MCF 10A (cell line): ENCODE measurements at regions not wholly inside any gene's neighbourhood (a gene's known extent, or its start where the extent isn't known, plus 50 kb on each side); places are given as distances from the start of the nearest gene placed in this dataset.

Experiments
- BruUV-seq: library from RNA; stranded (reverse); fragments of 400-500 nt; replicated peaks from 2 replicates; lab custom pipeline; 2021; lab: Mats Ljungman, UMichigan
- CTCF ChIA-PET: fragments of 300-600 bp; sonication (Branson Sonifier 250); formaldehyde crosslinking; extraction: SDS; loops from one replicate; lab custom pipeline; 2021; ENCODE audit warnings: antibody characterized with exemption, inconsistent platforms; lab: Yijun Ruan, JAX
- POLR2A ChIA-PET: fragments of 300-600, 350-650 bp; sonication (Branson Sonifier 250); formaldehyde crosslinking; extraction: SDS; loops from one replicate; lab custom pipeline; 2020; ENCODE audit warnings: antibody characterized with exemption, inconsistent platforms; lab: Yijun Ruan, JAX
- DNase-seq: peaks from one replicate; pipeline ENCODE4 v3.0.0-alpha.2; 2018; ENCODE audit not compliant: unreplicated experiment
- H3K27ac Mint-ChIP-seq: one replicate; pipeline ENCODE4 v1.8.0; 2022; ENCODE audit warnings: mild to moderate bottlenecking, low read depth, mixed read lengths; ENCODE audit not compliant: unreplicated experiment
- H3K27me3 Mint-ChIP-seq: one replicate; pipeline ENCODE4 v1.8.0; 2022; ENCODE audit warnings: mixed read lengths; ENCODE audit not compliant: insufficient read depth, unreplicated experiment
- H3K36me3 Mint-ChIP-seq: one replicate; pipeline ENCODE4 v1.8.0; 2022; ENCODE audit warnings: mild to moderate bottlenecking, moderate library complexity, mixed read lengths; ENCODE audit not compliant: insufficient read depth, unreplicated experiment
- H3K4me1 Mint-ChIP-seq: one replicate; pipeline ENCODE4 v1.8.0; 2022; ENCODE audit warnings: mixed read lengths; ENCODE audit not compliant: insufficient read depth, unreplicated experiment
- H3K4me3 Mint-ChIP-seq: one replicate; pipeline ENCODE4 v1.8.0; 2022; ENCODE audit warnings: mild to moderate bottlenecking, moderate library complexity, mixed read lengths; ENCODE audit not compliant: unreplicated experiment
- H3K9me3 Mint-ChIP-seq: one replicate; pipeline ENCODE4 v1.8.0; 2022; ENCODE audit warnings: mixed read lengths; ENCODE audit not compliant: unreplicated experiment
- intact Hi-C: fragments of 100-400 bp; cut with micrococcal nuclease; formaldehyde crosslinking; loops from 2 replicates; pipeline ENCODE4 v1.14.1; 2022
- TF ChIP-seq, protein P1 (sequence below): fragments of 200-600 bp; IDR thresholded peaks from one replicate; pipeline ENCODE4 v1.8.0; 2022; ENCODE audit warnings: antibody characterized with exemption, mild to moderate bottlenecking; ENCODE audit not compliant: unreplicated experiment

GRCh38 chr1:229002451-229002960 is 267.2 kb downstream of the RHOU start:
- Mint-ChIP-seq H3K27ac (no peak overlapping the region), H3K4me1 (peaks cover 19% of the 10 kb centered on the region), H3K36me3 (no peaks in the 10 kb centered on the region), H3K9me3 (no peaks in the 10 kb centered on the region), H3K4me3 (no peak overlapping the region), H3K27me3 (no peaks in the 10 kb centered on the region)
- DNase-seq = no peak
- TF ChIP-seq, protein P1, sequence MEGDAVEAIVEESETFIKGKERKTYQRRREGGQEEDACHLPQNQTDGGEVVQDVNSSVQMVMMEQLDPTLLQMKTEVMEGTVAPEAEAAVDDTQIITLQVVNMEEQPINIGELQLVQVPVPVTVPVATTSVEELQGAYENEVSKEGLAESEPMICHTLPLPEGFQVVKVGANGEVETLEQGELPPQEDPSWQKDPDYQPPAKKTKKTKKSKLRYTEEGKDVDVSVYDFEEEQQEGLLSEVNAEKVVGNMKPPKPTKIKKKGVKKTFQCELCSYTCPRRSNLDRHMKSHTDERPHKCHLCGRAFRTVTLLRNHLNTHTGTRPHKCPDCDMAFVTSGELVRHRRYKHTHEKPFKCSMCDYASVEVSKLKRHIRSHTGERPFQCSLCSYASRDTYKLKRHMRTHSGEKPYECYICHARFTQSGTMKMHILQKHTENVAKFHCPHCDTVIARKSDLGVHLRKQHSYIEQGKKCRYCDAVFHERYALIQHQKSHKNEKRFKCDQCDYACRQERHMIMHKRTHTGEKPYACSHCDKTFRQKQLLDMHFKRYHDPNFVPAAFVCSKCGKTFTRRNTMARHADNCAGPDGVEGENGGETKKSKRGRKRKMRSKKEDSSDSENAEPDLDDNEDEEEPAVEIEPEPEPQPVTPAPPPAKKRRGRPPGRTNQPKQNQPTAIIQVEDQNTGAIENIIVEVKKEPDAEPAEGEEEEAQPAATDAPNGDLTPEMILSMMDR = no peak
- no TSS peak for BruUV-seq
- ChIA-PET CTCF (interaction anchor here (0.5 kb wide), 1 partner anchor 33 kb away, joined by 3 read pairs; no protein-coding TSS in a partner anchor), POLR2A (interaction anchor here (1.3 kb wide), 1 partner anchor 9 kb away, joined by 6 read pairs; no protein-coding TSS in a partner anchor)
- intact Hi-C loops = loop anchor here (10.0 kb wide), 1 partner anchor 152 kb away; no protein-coding TSS in a partner anchor

GRCh38 chr1:229003233-229004031 is 267.5 kb upstream of the RAB4A start:
- TF ChIP-seq, protein P1 = no peak
- H3K27me3 Mint-ChIP-seq = no peaks in the 10 kb centered on the region
- intact Hi-C loops = loop anchor here (10.0 kb wide), 1 partner anchor 151 kb away; no protein-coding TSS in a partner anchor
- H3K27ac Mint-ChIP-seq = no peak overlapping the region
- H3K9me3 Mint-ChIP-seq = no peaks in the 10 kb centered on the region
- H3K36me3 Mint-ChIP-seq = no peaks in the 10 kb centered on the region
- H3K4me1 Mint-ChIP-seq = peaks cover 19% of the 10 kb centered on the region
- no TSS peak for BruUV-seq
- peak; percentile 56 for DNase-seq
- CTCF ChIA-PET = interaction anchor here (0.5 to 0.7 kb wide), 3 partner anchors 32 to 181 kb away, joined by 3 to 4 read pairs (median 3); no protein-coding TSS in a partner anchor
- no peak overlapping the region for H3K4me3 Mint-ChIP-seq
- POLR2A ChIA-PET = interaction anchor here (0.6 to 1.3 kb wide), 3 partner anchors 8 to 279 kb away, joined by 3 to 6 read pairs (median 4); no protein-coding TSS in a partner anchor

- DNase-seq = no peak
- ChIA-PET POLR2A (interaction anchor here (0.6 to 0.8 kb wide), 3 partner anchors 9 to 280 kb away, joined by 3 to 4 read pairs (median 4); no protein-coding TSS in a partner anchor), CTCF (interaction anchor here (0.7 kb wide), 1 partner anchor 147 kb away, joined by 3 read pairs; no protein-coding TSS in a partner anchor)
- Mint-ChIP-seq H3K27me3 (no peaks in the 10 kb centered on the region), H3K27ac (no peak overlapping the region), H3K4me1 (peaks cover 19% of the 10 kb centered on the region), H3K36me3 (no peaks in the 10 kb centered on the region), H3K9me3 (no peaks in the 10 kb centered on the region), H3K4me3 (no peak overlapping the region)
- TF ChIP-seq, protein P1 = no peak
- intact Hi-C loops = loop anchor here (10.0 kb wide), 1 partner anchor 151 kb away; no protein-coding TSS in a partner anchor
- BruUV-seq = no TSS peak
These were observed 266.7 kb upstream of the RAB4A start for GRCh38 chr1:229004066-229004833.
